IMR-90 (cell line): ENCODE measurements at regions not wholly inside any gene's neighbourhood (a gene's known extent, or its start where the extent isn't known, plus 50 kb on each side); places are given as distances from the start of the nearest gene placed in this dataset.

ENCODE experiments used
- ATAC-seq: fragments of 200-7000 bp; cut with Tn5 transposase; 2 replicates; pipeline ENCODE4 v1.9.1; 2020; ENCODE audit warnings: low read depth, mild to moderate bottlenecking, moderate library complexity
- BruUV-seq: library from RNA; stranded (reverse); fragments of 400-500 nt; replicated peaks from 2 replicates; lab custom pipeline; 2021; lab: Mats Ljungman, UMichigan
- CTCF ChIA-PET: fragments of 300-600 bp; formaldehyde crosslinking; extraction: SDS; loops from one replicate; lab custom pipeline; 2021; ENCODE audit warnings: antibody characterized with exemption; lab: Yijun Ruan, JAX
- POLR2A ChIA-PET: fragments of 300-600 bp; sonication (Branson Sonifier 250); formaldehyde crosslinking; loops from one replicate; lab custom pipeline; 2022; ENCODE audit warnings: antibody characterized with exemption; ENCODE audit not compliant: unreplicated experiment; lab: Charles Lee
- DNase-seq: peaks from one replicate; pipeline ENCODE4 v3.0.0; 2013
- H2AFZ ChIP-seq: replicated peaks from 2 replicates; pipeline ENCODE3; 2013; ENCODE audit warnings: low read length, mild to moderate bottlenecking; ENCODE audit not compliant: poor library complexity
- H2AK5ac ChIP-seq: 2 replicates; pipeline ENCODE4 v1.6.1; 2013; ENCODE audit warnings: low read depth, low read length, inconsistent platforms
- H2AK9ac ChIP-seq: replicated peaks from 2 replicates; pipeline ENCODE3; 2013; ENCODE audit warnings: mild to moderate bottlenecking, low read depth, low read length, moderate library complexity; ENCODE audit not compliant: poor library complexity
- H2BK120ac ChIP-seq: 2 replicates; pipeline ENCODE4 v1.6.1; 2013; ENCODE audit warnings: low read depth, low read length, inconsistent platforms
- H2BK15ac ChIP-seq: 3 replicates; pipeline ENCODE4 v1.6.1; 2013; ENCODE audit warnings: low read depth, low read length, inconsistent platforms
- H2BK20ac ChIP-seq: 2 replicates; pipeline ENCODE4 v1.6.1; 2013; ENCODE audit warnings: low read depth, mild to moderate bottlenecking, inconsistent platforms, low read length, moderate library complexity
- H2BK5ac ChIP-seq: 2 replicates; pipeline ENCODE4 v1.6.1; 2013; ENCODE audit warnings: mild to moderate bottlenecking, low read depth, low read length, inconsistent platforms; ENCODE audit not compliant: poor library complexity, severe bottlenecking
- H3K14ac ChIP-seq: replicated peaks from 2 replicates; pipeline ENCODE4 v1.6.1; 2013; ENCODE audit warnings: low read depth, low read length, inconsistent platforms
- H3K18ac ChIP-seq: 2 replicates; pipeline ENCODE4 v1.6.1; 2013; ENCODE audit warnings: low read depth, low read length, control low read depth
- H3K23ac ChIP-seq: 2 replicates; pipeline ENCODE4 v1.6.1; 2013; ENCODE audit warnings: low read depth, low read length, inconsistent platforms
- H3K27ac ChIP-seq: 2 replicates; pipeline ENCODE4 v1.5.1; 2013; ENCODE audit warnings: mild to moderate bottlenecking, control low read depth, low read length; ENCODE audit not compliant: insufficient read depth
- H3K27me3 ChIP-seq: 2 replicates; pipeline ENCODE4 v1.6.1; 2013; ENCODE audit warnings: low read length; ENCODE audit not compliant: control insufficient read depth, insufficient read depth
- H3K36me3 ChIP-seq: 2 replicates; pipeline ENCODE4 v1.6.1; 2013; ENCODE audit warnings: low read length, mixed read lengths; ENCODE audit not compliant: control insufficient read depth, insufficient read depth
- H3K4ac ChIP-seq: 2 replicates; pipeline ENCODE4 v1.6.1; 2013; ENCODE audit warnings: low read depth, low read length, inconsistent platforms
- H3K4me1 ChIP-seq: 2 replicates; pipeline ENCODE4 v1.6.1; 2013; ENCODE audit warnings: low read length, mixed read lengths; ENCODE audit not compliant: control insufficient read depth, insufficient read depth
- H3K4me2 ChIP-seq: 2 replicates; pipeline ENCODE4 v1.6.1; 2013; ENCODE audit warnings: low read depth, mild to moderate bottlenecking, control low read depth, low read length, moderate library complexity
- H3K4me3 ChIP-seq: 2 replicates; pipeline ENCODE4 v1.5.1; 2013; ENCODE audit warnings: low read depth, mild to moderate bottlenecking, control low read depth, low read length, moderate library complexity; ENCODE audit not compliant: insufficient read depth
- H3K56ac ChIP-seq: 2 replicates; pipeline ENCODE4 v1.6.1; 2013; ENCODE audit warnings: low read length, inconsistent platforms; ENCODE audit not compliant: insufficient read depth; ENCODE audit errors: extremely low read depth
- H3K79me1 ChIP-seq, 2 experiments: 2 replicates each; pipeline ENCODE4 v1.6.1; 2013; ENCODE audit warnings: low read length in 2 of 2, inconsistent platforms in 1 of 2, low read depth in 1 of 2
- H3K9ac ChIP-seq: 2 replicates; pipeline ENCODE4 v1.6.1; 2013; ENCODE audit warnings: low read depth, low read length, control low read depth
- H3K9me1 ChIP-seq: 2 replicates; pipeline ENCODE4 v1.6.1; 2013; ENCODE audit warnings: low read length, inconsistent platforms; ENCODE audit not compliant: insufficient read depth
- H3K9me3 ChIP-seq: 2 replicates; pipeline ENCODE4 v1.6.1; 2013; ENCODE audit warnings: low read length; ENCODE audit not compliant: control insufficient read depth, insufficient read depth
- H4K20me1 ChIP-seq: 2 replicates; pipeline ENCODE4 v1.6.1; 2013; ENCODE audit warnings: low read length, inconsistent platforms; ENCODE audit not compliant: insufficient read depth
- H4K5ac ChIP-seq: 2 replicates; pipeline ENCODE4 v1.6.1; 2013; ENCODE audit warnings: mild to moderate bottlenecking, low read depth, low read length, control low read depth
- H4K8ac ChIP-seq, 2 experiments: 2 replicates each; pipeline ENCODE4 v1.6.1; 2013; ENCODE audit warnings: low read depth in 2 of 2, low read length in 2 of 2, control low read depth in 1 of 2, inconsistent platforms in 1 of 2
- H4K91ac ChIP-seq: 2 replicates; pipeline ENCODE4 v1.6.1; 2013; ENCODE audit warnings: low read depth, low read length, inconsistent platforms; ENCODE audit not compliant: insufficient read depth
- BHLHE40 ChIP-seq: fragments of 150-350 bp; IDR thresholded peaks from 2 replicates; pipeline ENCODE4 v1.6.1; 2016; ENCODE audit warnings: mild to moderate bottlenecking, low read depth, low read length
- MAFK ChIP-seq: IDR thresholded peaks from 2 replicates; pipeline ENCODE4 v1.6.1; 2012; ENCODE audit warnings: low read depth, low read length, improper control_type of control experiment
- MAZ ChIP-seq: IDR thresholded peaks from 2 replicates; pipeline ENCODE4 v1.6.1; 2012; ENCODE audit warnings: low read depth, mild to moderate bottlenecking, low read length, improper control_type of control experiment, moderate library complexity, borderline replicate concordance
- MXI1 ChIP-seq: IDR thresholded peaks from 2 replicates; pipeline ENCODE4 v1.6.1; 2012; ENCODE audit warnings: low read depth, mild to moderate bottlenecking, low read length, moderate library complexity, borderline replicate concordance
- POLR2A ChIP-seq: IDR thresholded peaks from 2 replicates; pipeline ENCODE4 v1.6.1; 2012; ENCODE audit warnings: mild to moderate bottlenecking, low read depth, low read length
- RAD21 ChIP-seq: IDR thresholded peaks from 2 replicates; pipeline ENCODE4 v1.6.1; 2012; ENCODE audit warnings: low read length, improper control_type of control experiment
- RCOR1 ChIP-seq: IDR thresholded peaks from 2 replicates; pipeline ENCODE4 v1.6.1; 2012; ENCODE audit warnings: mild to moderate bottlenecking, low read length, improper control_type of control experiment; ENCODE audit not compliant: insufficient replicate concordance
- RFX5 ChIP-seq: IDR thresholded peaks from 2 replicates; pipeline ENCODE4 v1.8.0; 2012; ENCODE audit warnings: low read depth, mild to moderate bottlenecking, low read length, moderate library complexity
- WGBS, 2 experiments: methylation state at CpG; one replicate each; pipeline versions ENCODE4 v1.1.5 to v1.1.7; 2013; ENCODE audit warnings: missing lambda C conversion rate in 2 of 2; ENCODE audit not compliant: insufficient read length in 1 of 2; ENCODE audit errors: extremely low coverage in 2 of 2; 5-methylcytosine and 5-hydroxymethylcytosine counted together
- dilution Hi-C: fragments of 300-500 bp; cut with HindIII; formaldehyde crosslinking; loops from one replicate; pipeline ENCODE4 v1.14.3; 2018; ENCODE audit warnings: low sequenced_read_pairs; ENCODE audit not compliant: unreplicated experiment
- in situ Hi-C: fragments of 300-500 bp; cut with MboI; formaldehyde crosslinking; loops from 3 replicates; pipeline ENCODE4 v1.14.3; 2019; ENCODE audit warnings: low sequenced_read_pairs, inconsistent platforms, mixed read lengths
- intact Hi-C: fragments of 100-400 bp; cut with micrococcal nuclease; formaldehyde crosslinking; loops from 2 replicates; pipeline ENCODE4 v1.10.0; 2022
- TF ChIP-seq, protein P1 (sequence below): fragments of 150-350 bp; IDR thresholded peaks from 2 replicates; pipeline ENCODE4 v1.6.1; 2017; ENCODE audit warnings: mild to moderate bottlenecking, antibody characterized with exemption, low read length, low read depth

GRCh38 chr12:45598761-45599160, 130.7 kb upstream of the ARID2 start:
- Histone ChIP-seq H2AK9ac (no peak overlapping the region), H3K23ac (no peak overlapping the region), H3K9me1 (no peaks in the 10 kb centered on the region), H3K9ac (no peak overlapping the region), H3K4me3 (no peak overlapping the region), H3K36me3 (no peaks in the 10 kb centered on the region), H2BK20ac (no peak overlapping the region), H2BK5ac (no peak overlapping the region), H2AFZ (no peak overlapping the region), H3K4me1 (no peaks in the 10 kb centered on the region), H3K27me3 (peaks cover 3% of the 10 kb centered on the region; the same call in 1 of the 2 replicates), H3K18ac (no peak overlapping the region), H4K20me1 (no peaks in the 10 kb centered on the region), H3K27ac (no peak overlapping the region), H3K56ac (no peak overlapping the region), H3K14ac (no peak overlapping the region), H3K9me3 (no peaks in the 10 kb centered on the region), H3K4me2 (no peak overlapping the region), H2BK120ac (no peak overlapping the region), H4K91ac (no peak overlapping the region), H3K79me1 (no peaks in the 10 kb centered on the region), H2AK5ac (no peak overlapping the region), H2BK15ac (no peak overlapping the region), H4K5ac (no peak overlapping the region), H4K8ac (no peak overlapping the region), H3K4ac (no peak overlapping the region)
- intact Hi-C loops (no loop called here), in situ Hi-C loops (no loop called here), dilution Hi-C loops (no loop called here)
- WGBS, 2 experiments: no CpG with 5 or more reads among the region's 1 CpG
- DNase-seq: no peak
- ChIA-PET POLR2A (no interaction called here), CTCF (no interaction called here)
- BruUV-seq: no TSS peak
- TF ChIP-seq RCOR1 (no peak), MAZ (no peak), RAD21 (no peak), BHLHE40 (no peak), MXI1 (no peak), RFX5 (no peak), POLR2A (no peak), MAFK (no peak)
- TF ChIP-seq, protein P1, sequence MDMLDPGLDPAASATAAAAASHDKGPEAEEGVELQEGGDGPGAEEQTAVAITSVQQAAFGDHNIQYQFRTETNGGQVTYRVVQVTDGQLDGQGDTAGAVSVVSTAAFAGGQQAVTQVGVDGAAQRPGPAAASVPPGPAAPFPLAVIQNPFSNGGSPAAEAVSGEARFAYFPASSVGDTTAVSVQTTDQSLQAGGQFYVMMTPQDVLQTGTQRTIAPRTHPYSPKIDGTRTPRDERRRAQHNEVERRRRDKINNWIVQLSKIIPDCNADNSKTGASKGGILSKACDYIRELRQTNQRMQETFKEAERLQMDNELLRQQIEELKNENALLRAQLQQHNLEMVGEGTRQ: no peak
- ATAC-seq: no peak
